ENCODE measurements at regions not wholly inside any gene's neighbourhood (a gene's known extent, or its start where the extent isn't known, plus 50 kb on each side); places are given as distances from the start of the nearest gene placed in this dataset.

DNA sequence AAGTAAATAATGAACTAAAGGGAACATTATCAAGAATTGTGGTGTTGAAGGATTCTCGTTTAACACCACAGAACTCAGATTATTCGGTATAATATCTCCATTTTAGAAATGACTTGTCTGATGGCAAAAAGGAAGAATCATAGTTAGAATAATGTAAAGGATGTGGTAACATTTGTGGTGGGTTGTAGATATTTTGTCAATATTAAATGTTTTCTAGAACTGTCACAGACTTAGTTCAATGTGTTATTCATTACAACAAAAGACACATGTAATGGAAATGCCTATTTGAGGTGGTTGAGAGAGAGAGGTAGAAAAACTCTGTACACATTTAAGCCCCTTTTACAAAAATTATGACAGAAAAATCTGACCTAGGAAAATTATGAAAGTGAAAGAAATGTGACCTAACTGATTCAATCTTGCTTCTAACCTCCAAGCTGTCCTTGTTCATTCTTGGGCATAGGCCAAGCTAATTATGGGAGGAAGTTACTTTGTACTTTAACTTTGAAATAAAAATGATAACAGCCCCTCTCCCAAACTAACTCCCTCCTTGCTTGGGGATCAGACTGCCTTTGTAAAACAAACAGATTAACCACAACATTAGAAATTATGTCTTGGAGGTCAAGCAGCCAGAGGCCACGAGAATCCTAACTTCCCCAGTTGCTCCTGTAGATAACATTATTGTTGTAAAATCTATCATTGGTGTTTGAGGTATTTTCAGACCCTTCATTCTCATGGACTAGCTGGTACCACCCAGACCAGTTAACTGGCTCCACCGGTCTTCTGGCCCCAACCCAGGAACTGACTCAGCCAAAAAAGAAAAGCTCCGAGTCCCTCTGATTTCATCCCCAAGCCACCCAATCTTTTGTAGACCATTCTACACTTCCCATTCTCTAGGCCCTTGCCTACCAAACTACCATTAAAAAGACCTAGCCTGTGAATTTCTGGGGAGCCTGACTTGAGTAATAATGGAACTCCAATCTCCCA, 1287.8 kb upstream of the CDH8 start:
- TF ChIP-seq NFXL1 (IDR thresholded peaks at IDR 0.05; ENCODE audit: borderline replicate concordance) (no peak), IRF3 (IDR thresholded peaks at IDR 0.05) (no peak), POLR2AphosphoS2 (IDR thresholded peaks at IDR 0.05; ENCODE audit: low read depth, low read length) (no peak), MAX (IDR thresholded peaks at IDR 0.05; ENCODE audit: low read depth, low read length) (no peak), POLR2A (IDR thresholded peaks at IDR 0.05; ENCODE audit: low read depth, low read length) (no peak), SP1 (IDR thresholded peaks at IDR 0.05; ENCODE audit: low read depth, low read length) (no peak), EZH2 (IDR thresholded peaks at IDR 0.05; ENCODE audit: borderline replicate concordance, control insufficient read depth, low read depth, low read length) (no peak), ZNF274 (IDR thresholded peaks at IDR 0.05; ENCODE audit: insufficient read depth, insufficient read length) (no peak)
- TF ChIP-seq, protein P1, sequence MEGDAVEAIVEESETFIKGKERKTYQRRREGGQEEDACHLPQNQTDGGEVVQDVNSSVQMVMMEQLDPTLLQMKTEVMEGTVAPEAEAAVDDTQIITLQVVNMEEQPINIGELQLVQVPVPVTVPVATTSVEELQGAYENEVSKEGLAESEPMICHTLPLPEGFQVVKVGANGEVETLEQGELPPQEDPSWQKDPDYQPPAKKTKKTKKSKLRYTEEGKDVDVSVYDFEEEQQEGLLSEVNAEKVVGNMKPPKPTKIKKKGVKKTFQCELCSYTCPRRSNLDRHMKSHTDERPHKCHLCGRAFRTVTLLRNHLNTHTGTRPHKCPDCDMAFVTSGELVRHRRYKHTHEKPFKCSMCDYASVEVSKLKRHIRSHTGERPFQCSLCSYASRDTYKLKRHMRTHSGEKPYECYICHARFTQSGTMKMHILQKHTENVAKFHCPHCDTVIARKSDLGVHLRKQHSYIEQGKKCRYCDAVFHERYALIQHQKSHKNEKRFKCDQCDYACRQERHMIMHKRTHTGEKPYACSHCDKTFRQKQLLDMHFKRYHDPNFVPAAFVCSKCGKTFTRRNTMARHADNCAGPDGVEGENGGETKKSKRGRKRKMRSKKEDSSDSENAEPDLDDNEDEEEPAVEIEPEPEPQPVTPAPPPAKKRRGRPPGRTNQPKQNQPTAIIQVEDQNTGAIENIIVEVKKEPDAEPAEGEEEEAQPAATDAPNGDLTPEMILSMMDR (IDR thresholded peaks at IDR 0.05 in 2 of 3, conservative IDR thresholded peaks at IDR 0.05 in 1 of 3; ENCODE audit: control insufficient read depth in 2 of 3, extremely low read depth in 1 of 3, insufficient read depth in 1 of 3, low read depth in 3 of 3, low read length in 3 of 3), result no peak
